GM21360 (cell line): ENCODE measurements at regions not wholly inside any gene's neighbourhood (a gene's known extent, or its start where the extent isn't known, plus 50 kb on each side); places are given as distances from the start of the nearest gene placed in this dataset.
"Not testable (repeated sequence)": the region's sequence is repeated elsewhere in the genome, so short reads cannot be mapped to it uniquely, and the experiment has no call there.

ENCODE experiments used
- ATAC-seq: cut with Tn5 transposase; IDR thresholded peaks from one replicate; pipeline ENCODE4 v1.9.1; 2021; ENCODE audit warnings: mild to moderate bottlenecking, moderate library complexity; ENCODE audit not compliant: unreplicated experiment

- not testable (repeated sequence) for ATAC-seq
Measured at GRCh38 chr9:64130325-64130724, 1154.7 kb downstream of the FOXD4L5 start.

- no peak for ATAC-seq
Measured at GRCh38 chr9:64128572-64128971, 1156.4 kb downstream of the FOXD4L5 start.

- not testable (repeated sequence) for ATAC-seq
Measured at GRCh38 chr9:64121602-64122001, 1163.4 kb downstream of the FOXD4L5 start.

- ATAC-seq: not testable (repeated sequence)
Measured at GRCh38 chr9:64117329-64117728, 1167.7 kb downstream of the FOXD4L5 start.

- not testable (repeated sequence) for ATAC-seq
Measured at GRCh38 chr9:64107867-64108266, 1177.1 kb downstream of the FOXD4L5 start.

GRCh38 chr9:64107211-64107610 lies 1177.8 kb downstream of the FOXD4L5 start:
- ATAC-seq: not testable (repeated sequence)

GRCh38 chr9:64105193-64105592 lies 1179.8 kb downstream of the FOXD4L5 start:
- not testable (repeated sequence) for ATAC-seq

GRCh38 chr9:64101504-64101903 lies 1183.5 kb downstream of the FOXD4L5 start:
- not testable (repeated sequence) for ATAC-seq

- not testable (repeated sequence) for ATAC-seq
Measured at GRCh38 chr9:64100571-64101155, 1184.3 kb downstream of the FOXD4L5 start.

GRCh38 chr9:64085998-64086397 lies 1199.0 kb downstream of the FOXD4L5 start:
- not testable (repeated sequence) for ATAC-seq

GRCh38 chr9:64071358-64072253 lies 1213.4 kb downstream of the FOXD4L5 start:
- not testable (repeated sequence) for ATAC-seq

- not testable (repeated sequence) for ATAC-seq
Measured at GRCh38 chr9:64070611-64071357, 1214.2 kb downstream of the FOXD4L5 start.

- not testable (repeated sequence) for ATAC-seq
Measured at GRCh38 chr9:64070083-64070482, 1214.9 kb downstream of the FOXD4L5 start.

- no peak for ATAC-seq
Measured at GRCh38 chr9:64066736-64067368, 1218.2 kb downstream of the FOXD4L5 start.

GRCh38 chr9:64061013-64061627 lies 1223.9 kb downstream of the FOXD4L5 start:
- no peak for ATAC-seq

GRCh38 chr9:64058070-64058469 lies 1226.9 kb downstream of the FOXD4L5 start:
- not testable (repeated sequence) for ATAC-seq

GRCh38 chr9:64057553-64057952 lies 1227.5 kb downstream of the FOXD4L5 start:
- no peak for ATAC-seq

- ATAC-seq: not testable (repeated sequence)
Measured at GRCh38 chr9:64028925-64029324, 1256.1 kb downstream of the FOXD4L5 start.

GRCh38 chr9:64020696-64021491 lies 1264.1 kb downstream of the FOXD4L5 start:
- ATAC-seq: not testable (repeated sequence)
